Left ventricle myocardium inferior (tissue), 1 donor: ENCODE measurements at regions not wholly inside any gene's neighbourhood (a gene's known extent, or its start where the extent isn't known, plus 50 kb on each side); places are given as distances from the start of the nearest gene placed in this dataset.

Source experiments
- DNase-seq: peaks from one replicate; pipeline ENCODE4 v3.0.0-alpha.2; 2020
- H3K27ac ChIP-seq: fragments of 200-600 bp; replicated peaks from 2 replicates; pipeline ENCODE4 v1.8.0; 2021
- H3K27me3 ChIP-seq: fragments of 200-600 bp; 2 replicates; pipeline ENCODE4 v1.8.0; 2021; ENCODE audit warnings: low read depth
- H3K36me3 ChIP-seq: fragments of 200-600 bp; 2 replicates; pipeline ENCODE4 v1.8.0; 2021
- H3K4me1 ChIP-seq: fragments of 200-600 bp; 2 replicates; pipeline ENCODE4 v1.8.0; 2021
- H3K4me3 ChIP-seq: fragments of 200-600 bp; 2 replicates; pipeline ENCODE4 v1.8.0; 2021; ENCODE audit warnings: mild to moderate bottlenecking, moderate library complexity
- H3K9me3 ChIP-seq: fragments of 200-600 bp; replicated peaks from 2 replicates; pipeline ENCODE4 v1.8.0; 2021
- CTCF ChIP-seq: fragments of 200-600 bp; IDR thresholded peaks from 2 replicates; pipeline ENCODE4 v1.8.0; 2021; ENCODE audit warnings: antibody characterized with exemption, mild to moderate bottlenecking, borderline replicate concordance
- intact Hi-C: fragments of 100-400 bp; cut with micrococcal nuclease; formaldehyde crosslinking; loops from one replicate; pipeline ENCODE4 v1.11.0; 2022
- donor health status: DM: no; HTN: yes; CAD: no; lungs with severe emphysema.

DNA sequence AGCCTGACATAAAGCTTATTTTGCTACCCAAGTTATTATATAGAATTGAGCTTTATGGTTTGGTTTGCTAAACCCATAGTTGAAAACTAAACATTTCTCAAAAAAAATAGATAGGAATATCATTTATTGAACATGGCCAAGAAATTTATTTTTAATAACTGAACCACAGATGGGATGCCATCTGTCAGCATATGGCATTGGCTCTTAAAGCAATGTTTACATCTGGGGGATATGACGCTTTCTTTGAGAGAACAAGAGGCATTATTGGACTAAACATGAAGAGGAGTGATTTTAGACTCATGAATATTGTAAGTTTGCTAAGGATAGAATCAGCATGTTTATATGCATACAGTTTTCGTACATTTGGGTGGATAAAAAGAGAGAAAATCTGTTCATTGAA lies 132.6 kb upstream of the SLIT2 start:
- no peaks in the 10 kb centered on the region for H3K4me1 ChIP-seq
- no peaks in the 10 kb centered on the region for H3K36me3 ChIP-seq
- H3K27me3 ChIP-seq, result no peaks in the 10 kb centered on the region
- H3K27ac ChIP-seq, result no peak overlapping the region
- no peak for TF ChIP-seq CTCF
- no peak for DNase-seq
- intact Hi-C loops, result no loop called here
- H3K9me3 ChIP-seq, result peaks cover 3% of the 10 kb centered on the region
- H3K4me3 ChIP-seq, result no peak overlapping the region

GRCh38 chr4:20109391-20109790 lies 142.3 kb upstream of the SLIT2 start:
- Histone ChIP-seq H3K36me3 (no peaks in the 10 kb centered on the region), H3K9me3 (peaks cover 22% of the 10 kb centered on the region), H3K27ac (no peak overlapping the region), H3K27me3 (no peaks in the 10 kb centered on the region), H3K4me3 (no peak overlapping the region), H3K4me1 (no peaks in the 10 kb centered on the region)
- intact Hi-C loops, result no loop called here
- TF ChIP-seq CTCF, result no peak
- no peak for DNase-seq

- H3K9me3 ChIP-seq, result peaks cover 10% of the 10 kb centered on the region
- no peak for TF ChIP-seq CTCF
- no peaks in the 10 kb centered on the region for H3K4me1 ChIP-seq
- no peaks in the 10 kb centered on the region for H3K36me3 ChIP-seq
- H3K27me3 ChIP-seq, result no peaks in the 10 kb centered on the region
- H3K27ac ChIP-seq, result no peak overlapping the region
- H3K4me3 ChIP-seq, result no peak overlapping the region
- no peak for DNase-seq
- intact Hi-C loops, result no loop called here
These were observed 144.8 kb upstream of the SLIT2 start for GRCh38 chr4:20106921-20107320.

DNA sequence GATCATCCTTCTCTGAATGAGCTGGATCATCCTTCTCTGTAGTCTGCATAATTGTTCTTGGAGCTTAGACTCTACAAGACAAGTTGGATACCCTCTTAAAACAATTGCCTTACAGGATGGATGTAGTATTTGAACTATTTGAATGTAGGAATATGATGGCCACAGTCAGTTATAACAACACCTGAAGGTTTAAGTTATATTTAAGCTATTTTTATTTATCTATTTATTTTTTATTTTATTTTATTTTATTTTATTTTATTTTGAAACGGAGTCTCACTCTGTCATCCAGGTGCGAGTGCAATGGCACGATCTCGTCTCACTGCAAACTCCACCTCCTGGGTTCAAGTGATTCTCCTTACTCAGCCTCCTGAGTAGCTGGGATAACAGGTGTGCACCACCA lies 149.9 kb upstream of the SLIT2 start:
- Histone ChIP-seq H3K36me3 (no peaks in the 10 kb centered on the region), H3K9me3 (no peaks in the 10 kb centered on the region), H3K27me3 (no peaks in the 10 kb centered on the region), H3K4me3 (no peak overlapping the region), H3K4me1 (no peaks in the 10 kb centered on the region), H3K27ac (no peak overlapping the region)
- no peak for DNase-seq
- no peak for TF ChIP-seq CTCF
- intact Hi-C loops, result no loop called here

DNA sequence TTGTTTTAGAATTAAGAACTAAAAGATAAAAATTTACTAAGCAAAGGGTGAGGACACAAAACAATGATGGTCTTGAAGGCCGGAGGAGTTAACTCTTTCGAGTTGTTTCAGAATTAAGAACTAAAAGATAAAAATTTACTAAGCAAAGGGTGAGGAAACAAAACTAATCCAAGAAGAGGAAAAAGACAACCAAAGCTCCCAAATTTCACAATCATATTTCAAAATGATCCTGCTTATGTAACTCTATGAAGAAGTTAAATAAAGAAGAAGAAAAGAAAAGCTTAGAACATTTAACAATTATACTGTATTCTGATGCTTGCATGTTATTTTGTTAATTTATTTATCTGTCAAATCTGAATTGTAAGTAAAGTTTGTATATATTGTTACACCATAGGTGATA lies 154.8 kb upstream of the SLIT2 start:
- DNase-seq, result no peak
- Histone ChIP-seq H3K4me1 (no peaks in the 10 kb centered on the region), H3K27me3 (no peaks in the 10 kb centered on the region), H3K4me3 (no peak overlapping the region), H3K36me3 (no peaks in the 10 kb centered on the region), H3K27ac (no peak overlapping the region), H3K9me3 (no peaks in the 10 kb centered on the region)
- intact Hi-C loops, result no loop called here
- TF ChIP-seq CTCF, result no peak

DNA sequence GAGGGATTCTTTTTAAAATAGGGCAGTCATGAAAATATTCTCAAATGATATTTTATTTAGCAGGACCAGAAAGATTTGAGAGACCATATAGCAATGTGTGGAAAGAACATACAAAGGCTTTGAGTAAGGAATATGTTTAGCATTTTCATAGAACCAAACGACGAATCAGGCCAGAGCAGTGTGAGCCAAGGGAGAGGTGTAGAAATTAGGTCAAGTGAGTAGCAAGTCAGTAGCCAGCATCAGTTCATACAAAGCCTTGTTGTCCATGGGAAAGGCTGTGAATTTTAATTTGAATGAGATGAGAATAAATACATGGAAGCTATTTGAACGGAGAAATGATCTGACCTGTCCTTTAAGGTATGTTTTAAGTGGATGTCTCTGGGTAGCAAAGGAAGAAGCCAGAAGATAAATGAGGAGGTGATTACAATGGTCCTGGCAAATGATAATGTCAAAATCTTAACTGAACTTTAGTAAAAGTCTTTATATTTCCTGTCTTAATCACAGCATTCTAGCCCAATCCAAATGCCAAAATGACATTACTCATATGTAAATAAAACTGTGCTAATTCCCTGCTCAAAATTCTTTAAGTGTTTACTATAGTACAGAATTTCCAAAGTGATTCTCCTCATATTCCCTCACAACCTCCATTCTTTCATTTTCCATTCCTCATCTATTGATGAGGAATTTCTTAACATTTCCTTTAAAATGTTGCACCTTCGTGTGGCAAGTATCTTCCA lies 155.7 kb upstream of the SLIT2 start:
- no peak overlapping the region for H3K27ac ChIP-seq
- no peaks in the 10 kb centered on the region for H3K27me3 ChIP-seq
- no peaks in the 10 kb centered on the region for H3K36me3 ChIP-seq
- no peak for DNase-seq
- intact Hi-C loops, result no loop called here
- H3K4me3 ChIP-seq, result no peak overlapping the region
- no peak for TF ChIP-seq CTCF
- no peaks in the 10 kb centered on the region for H3K9me3 ChIP-seq
- H3K4me1 ChIP-seq, result no peaks in the 10 kb centered on the region
